ENCODE measurements at regions not wholly inside any gene's neighbourhood (a gene's known extent, or its start where the extent isn't known, plus 50 kb on each side); places are given as distances from the start of the nearest gene placed in this dataset.

GRCh38 chr20:50260479-50261221 lies 70.0 kb downstream of the CEBPB start:
- TF ChIP-seq, protein P1, sequence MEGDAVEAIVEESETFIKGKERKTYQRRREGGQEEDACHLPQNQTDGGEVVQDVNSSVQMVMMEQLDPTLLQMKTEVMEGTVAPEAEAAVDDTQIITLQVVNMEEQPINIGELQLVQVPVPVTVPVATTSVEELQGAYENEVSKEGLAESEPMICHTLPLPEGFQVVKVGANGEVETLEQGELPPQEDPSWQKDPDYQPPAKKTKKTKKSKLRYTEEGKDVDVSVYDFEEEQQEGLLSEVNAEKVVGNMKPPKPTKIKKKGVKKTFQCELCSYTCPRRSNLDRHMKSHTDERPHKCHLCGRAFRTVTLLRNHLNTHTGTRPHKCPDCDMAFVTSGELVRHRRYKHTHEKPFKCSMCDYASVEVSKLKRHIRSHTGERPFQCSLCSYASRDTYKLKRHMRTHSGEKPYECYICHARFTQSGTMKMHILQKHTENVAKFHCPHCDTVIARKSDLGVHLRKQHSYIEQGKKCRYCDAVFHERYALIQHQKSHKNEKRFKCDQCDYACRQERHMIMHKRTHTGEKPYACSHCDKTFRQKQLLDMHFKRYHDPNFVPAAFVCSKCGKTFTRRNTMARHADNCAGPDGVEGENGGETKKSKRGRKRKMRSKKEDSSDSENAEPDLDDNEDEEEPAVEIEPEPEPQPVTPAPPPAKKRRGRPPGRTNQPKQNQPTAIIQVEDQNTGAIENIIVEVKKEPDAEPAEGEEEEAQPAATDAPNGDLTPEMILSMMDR (IDR thresholded peaks at IDR 0.05; ENCODE audit: insufficient read depth, low read length, poor library complexity, severe bottlenecking), result no peak
- TF ChIP-seq EZH2phosphoT487 (conservative IDR thresholded peaks at IDR 0.05; ENCODE audit: low read length), result no peak

All from SU-DHL-6 (cell line).